ENCODE measurements at regions not wholly inside any gene's neighbourhood (a gene's known extent, or its start where the extent isn't known, plus 50 kb on each side); places are given as distances from the start of the nearest gene placed in this dataset.

DNA sequence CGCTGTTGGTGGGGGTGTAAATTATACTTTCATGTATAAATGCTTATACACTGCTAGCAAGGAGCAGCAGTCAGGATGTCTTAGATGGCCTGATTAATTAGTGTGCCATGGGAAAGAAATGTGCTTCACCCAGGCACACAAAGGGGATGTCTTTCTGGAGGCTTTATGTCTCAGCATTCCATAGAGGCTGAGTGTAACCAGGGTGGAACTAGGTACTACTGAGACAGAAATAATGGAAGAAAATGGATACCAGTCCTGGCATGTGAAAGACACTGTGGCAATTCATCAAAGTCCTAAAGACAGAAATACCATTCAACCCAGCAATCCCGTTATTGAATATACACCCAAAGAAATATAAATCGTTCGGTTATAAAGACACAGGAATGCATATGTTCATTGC, 52.5 kb downstream of the PF4 start:
- no peak for FAIRE-seq

DNA sequence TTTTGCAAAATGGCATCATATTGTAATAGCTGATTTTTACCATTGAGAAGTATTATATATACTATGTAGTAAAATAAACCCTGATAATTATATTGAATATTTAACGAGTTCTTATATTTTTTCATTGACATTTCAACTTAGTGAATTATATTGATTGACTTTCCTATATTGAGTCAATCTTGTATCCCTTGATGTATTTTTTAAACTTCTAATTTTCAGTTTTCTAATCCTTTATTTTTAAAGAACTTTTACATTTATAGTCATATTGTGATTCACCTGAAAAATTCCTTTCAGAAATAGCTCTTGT, 54.4 kb downstream of the CXCL1 start:
- FAIRE-seq = peak; percentile 75

DNA sequence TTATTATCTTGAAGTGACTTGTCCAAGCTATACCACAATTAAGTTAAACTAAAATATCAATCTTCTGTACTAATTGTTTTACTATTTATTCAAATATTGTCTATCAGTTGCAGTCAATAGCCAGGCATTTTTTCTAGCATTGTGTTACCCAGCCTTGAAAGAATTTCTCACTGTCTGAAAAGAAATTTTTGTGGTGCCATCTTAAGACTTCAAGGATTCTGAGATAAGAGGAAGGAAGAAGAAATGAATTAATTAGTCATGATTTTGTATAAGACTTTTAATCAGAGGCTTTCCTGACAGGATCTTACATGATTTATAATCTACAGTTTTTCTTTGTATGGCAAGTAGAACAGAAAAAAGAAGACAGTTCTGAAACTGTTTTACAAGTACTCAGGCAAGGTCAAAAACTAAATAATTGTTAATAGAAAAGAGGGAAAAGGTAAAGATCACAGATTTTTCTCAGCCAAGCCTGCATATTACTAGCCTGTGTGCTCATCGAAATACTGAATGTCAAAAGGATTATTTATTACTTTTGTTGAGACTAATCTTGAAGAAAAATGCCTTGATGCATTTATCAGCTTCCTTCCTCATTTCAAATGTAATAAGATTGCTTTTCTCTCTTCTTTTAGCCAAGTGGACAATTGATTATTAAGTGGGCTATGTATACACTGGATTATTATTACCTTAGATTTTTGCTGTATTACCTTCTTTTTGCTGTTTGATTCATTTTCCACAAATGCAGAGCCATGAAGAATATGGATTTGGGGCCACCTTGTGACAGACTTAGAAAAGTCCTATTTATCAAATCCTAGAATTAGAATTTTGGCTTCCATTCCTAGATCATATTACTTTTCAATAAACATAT, 53.8 kb downstream of the CXCL1 start:
- FAIRE-seq = no peak

DNA sequence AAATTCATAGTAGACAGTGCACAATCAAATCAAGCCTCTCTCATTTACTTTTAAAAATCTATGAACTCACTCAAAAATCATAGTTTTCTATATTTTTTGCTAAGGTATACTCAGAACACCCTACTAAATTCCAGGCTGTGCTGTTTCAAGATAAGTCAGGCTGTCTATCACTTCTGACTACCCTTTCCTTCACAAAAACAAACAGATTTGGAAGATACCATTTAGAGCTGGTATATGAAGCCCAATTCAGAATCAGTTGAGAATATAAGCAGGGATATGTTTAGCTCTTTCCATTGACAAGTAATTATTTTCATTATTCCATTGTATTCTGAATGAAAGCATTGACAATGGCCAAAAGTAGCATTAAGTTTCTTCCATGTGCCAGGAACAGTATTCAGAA, 53.1 kb downstream of the CXCL1 start:
- FAIRE-seq = no peak

Data from islet of Langerhans (tissue), 1 donor.